ENCODE measurements at regions not wholly inside any gene's neighbourhood (a gene's known extent, or its start where the extent isn't known, plus 50 kb on each side); places are given as distances from the start of the nearest gene placed in this dataset.

DNA sequence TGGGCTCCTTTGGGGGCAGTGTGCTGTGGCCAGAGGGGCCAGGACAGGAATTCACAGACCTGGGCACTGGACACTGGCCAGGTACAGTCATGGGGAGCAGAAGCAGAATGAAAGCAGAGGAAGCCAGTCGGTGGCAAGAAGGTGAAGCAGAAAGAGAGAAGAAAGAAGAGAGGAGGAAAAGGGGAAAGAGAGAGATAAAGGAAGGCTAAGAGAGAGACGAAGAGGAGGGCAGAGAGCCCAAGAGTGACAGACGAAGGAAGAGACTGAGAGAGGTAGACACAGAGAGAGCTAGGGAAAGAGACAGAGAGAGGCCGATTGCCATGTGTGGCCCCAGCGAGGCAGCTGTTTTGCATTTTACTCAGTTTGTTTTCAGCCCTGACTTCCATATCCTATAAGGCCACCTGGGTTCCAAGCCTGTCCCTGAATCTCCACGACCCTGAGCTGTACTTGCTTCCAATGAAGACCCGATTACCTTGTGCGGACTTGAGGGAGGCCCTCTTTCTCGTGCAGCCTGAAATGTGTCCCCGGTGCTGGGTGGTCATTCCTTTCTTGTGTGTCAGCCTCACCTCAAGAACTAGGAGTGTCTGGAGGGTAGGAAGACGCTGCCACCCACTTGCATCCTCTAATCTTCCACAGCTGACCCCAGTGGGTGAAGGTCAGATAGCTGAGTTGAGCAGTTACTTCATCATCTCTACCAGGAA, 73.9 kb downstream of the LSM3 start:
- Histone ChIP-seq H3K9me3 (no peaks in the 10 kb centered on the region), H3K4me1 (no peaks in the 10 kb centered on the region), H3K27ac (no peak overlapping the region), H3K4me3 (no peak overlapping the region), H3K36me3 (no peaks in the 10 kb centered on the region), H3K27me3 (peaks cover 0 to 3% (median 0%) of the 10 kb centered on the region in 3 donors)
- TF ChIP-seq, protein P1, sequence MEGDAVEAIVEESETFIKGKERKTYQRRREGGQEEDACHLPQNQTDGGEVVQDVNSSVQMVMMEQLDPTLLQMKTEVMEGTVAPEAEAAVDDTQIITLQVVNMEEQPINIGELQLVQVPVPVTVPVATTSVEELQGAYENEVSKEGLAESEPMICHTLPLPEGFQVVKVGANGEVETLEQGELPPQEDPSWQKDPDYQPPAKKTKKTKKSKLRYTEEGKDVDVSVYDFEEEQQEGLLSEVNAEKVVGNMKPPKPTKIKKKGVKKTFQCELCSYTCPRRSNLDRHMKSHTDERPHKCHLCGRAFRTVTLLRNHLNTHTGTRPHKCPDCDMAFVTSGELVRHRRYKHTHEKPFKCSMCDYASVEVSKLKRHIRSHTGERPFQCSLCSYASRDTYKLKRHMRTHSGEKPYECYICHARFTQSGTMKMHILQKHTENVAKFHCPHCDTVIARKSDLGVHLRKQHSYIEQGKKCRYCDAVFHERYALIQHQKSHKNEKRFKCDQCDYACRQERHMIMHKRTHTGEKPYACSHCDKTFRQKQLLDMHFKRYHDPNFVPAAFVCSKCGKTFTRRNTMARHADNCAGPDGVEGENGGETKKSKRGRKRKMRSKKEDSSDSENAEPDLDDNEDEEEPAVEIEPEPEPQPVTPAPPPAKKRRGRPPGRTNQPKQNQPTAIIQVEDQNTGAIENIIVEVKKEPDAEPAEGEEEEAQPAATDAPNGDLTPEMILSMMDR (IDR thresholded peaks at IDR 0.05), result no peak
- no peak for TF ChIP-seq EP300 (IDR thresholded peaks at IDR 0.05)
- TF ChIP-seq POLR2AphosphoS5 (IDR thresholded peaks at IDR 0.05), result no peak
- TF ChIP-seq POLR2A (IDR thresholded peaks at IDR 0.05), result no peak
- intact Hi-C loops (cut with DNase I), result no loop called here
- 90 to 91% methylated on average over 11 of the region's 11 CpGs for WGBS, 2 donors
- DNase-seq, result no peak

- Histone ChIP-seq H3K4me1 (no peaks in the 10 kb centered on the region), H3K4me3 (no peak overlapping the region), H3K36me3 (no peaks in the 10 kb centered on the region), H3K27me3 (no peaks in the 10 kb centered on the region), H3K9me3 (no peaks in the 10 kb centered on the region), H3K27ac (no peak overlapping the region)
- intact Hi-C loops (cut with DNase I), result no loop called here
- 88 to 89% methylated on average over 11 of the region's 11 CpGs for WGBS, 2 donors
- no peak for DNase-seq
- TF ChIP-seq POLR2A (IDR thresholded peaks at IDR 0.05) (no peak), POLR2AphosphoS5 (IDR thresholded peaks at IDR 0.05) (no peak)
Measured at GRCh38 chr3:14253022-14253706, 74.5 kb downstream of the LSM3 start.

DNA sequence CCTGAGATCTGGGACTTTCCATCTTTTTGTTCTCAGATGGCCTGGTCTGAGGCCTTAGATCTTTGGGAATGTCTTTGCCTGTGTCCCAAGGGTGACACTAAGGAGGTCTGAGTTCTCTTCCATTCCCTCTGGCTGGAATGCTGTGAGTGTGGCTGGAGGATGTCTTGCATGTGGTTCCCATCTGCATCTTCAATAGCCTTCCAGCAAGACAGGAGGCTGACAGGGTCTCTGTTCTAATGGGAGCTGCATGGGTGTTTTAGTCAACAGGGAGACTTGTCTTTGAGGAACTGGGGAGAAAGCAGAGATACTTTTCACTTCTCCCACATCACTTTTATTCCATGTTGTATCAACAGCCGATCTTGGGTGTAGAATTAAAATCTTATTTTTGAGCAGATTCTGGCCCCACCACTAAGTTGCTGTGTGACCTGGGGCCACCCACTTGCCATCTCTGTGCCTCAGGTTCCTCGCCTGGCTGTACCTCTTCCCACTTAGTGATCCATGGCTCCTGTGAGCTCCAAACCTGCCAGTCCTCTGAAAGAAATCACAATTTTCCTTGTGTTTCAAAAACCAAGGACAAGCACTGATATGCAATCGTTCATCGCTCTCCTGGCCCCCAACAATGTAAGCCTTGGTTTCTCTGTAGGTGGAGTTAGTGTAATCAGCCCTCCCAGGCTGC, 75.2 kb downstream of the LSM3 start:
- H3K4me3 ChIP-seq, result no peak overlapping the region
- H3K27ac ChIP-seq, result no peak overlapping the region
- H3K4me1 ChIP-seq, result no peaks in the 10 kb centered on the region
- TF ChIP-seq POLR2AphosphoS5 (IDR thresholded peaks at IDR 0.05), result no peak
- TF ChIP-seq EP300 (IDR thresholded peaks at IDR 0.05), result no peak
- TF ChIP-seq POLR2A (IDR thresholded peaks at IDR 0.05), result no peak
- TF ChIP-seq, protein P1 (IDR thresholded peaks at IDR 0.05), result no peak
- H3K27me3 ChIP-seq, result no peaks in the 10 kb centered on the region
- 92 to 93% methylated on average over 4 of the region's 4 CpGs for WGBS, 2 donors
- no peak for DNase-seq
- H3K36me3 ChIP-seq, result no peaks in the 10 kb centered on the region
- intact Hi-C loops (cut with DNase I), result no loop called here
- H3K9me3 ChIP-seq, result no peaks in the 10 kb centered on the region

GRCh38 chr3:14254812-14255702, 76.4 kb downstream of the LSM3 start:
- H3K27ac ChIP-seq, result no peak overlapping the region
- H3K36me3 ChIP-seq, result no peaks in the 10 kb centered on the region
- intact Hi-C loops (cut with DNase I), result no loop called here
- H3K4me3 ChIP-seq, result no peak overlapping the region
- H3K9me3 ChIP-seq, result no peaks in the 10 kb centered on the region
- no peaks in the 10 kb centered on the region for H3K27me3 ChIP-seq
- 95 to 96% methylated on average over 9 of the region's 9 CpGs for WGBS, 2 donors
- TF ChIP-seq EP300 (IDR thresholded peaks at IDR 0.05) (no peak), POLR2A (IDR thresholded peaks at IDR 0.05) (no peak), POLR2AphosphoS5 (IDR thresholded peaks at IDR 0.05) (no peak)
- TF ChIP-seq, protein P1 (IDR thresholded peaks at IDR 0.05), result no peak
- H3K4me1 ChIP-seq, result no peaks in the 10 kb centered on the region
- DNase-seq, result no peak
